ENCODE measurements at regions not wholly inside any gene's neighbourhood (a gene's known extent, or its start where the extent isn't known, plus 50 kb on each side); places are given as distances from the start of the nearest gene placed in this dataset.

DNA sequence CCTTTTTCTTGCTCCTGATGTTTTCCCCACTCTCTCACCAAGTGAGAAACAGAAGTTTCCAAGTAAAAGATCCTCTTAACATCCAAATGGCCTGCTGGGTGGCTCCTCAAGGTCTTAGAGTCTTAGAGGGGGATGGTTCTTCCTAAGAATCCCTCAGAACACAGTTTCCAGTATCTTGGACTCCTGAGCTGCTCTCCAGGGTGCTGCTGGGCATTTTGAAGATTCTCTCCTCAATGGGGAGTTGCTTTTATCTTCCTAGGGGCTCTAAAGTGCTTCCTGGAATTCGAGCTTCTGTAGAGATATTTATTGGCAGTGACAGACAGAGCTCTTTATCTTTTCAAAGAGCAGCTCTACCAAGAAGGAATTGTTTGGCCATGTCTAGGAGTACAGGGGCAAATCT, 70.8 kb upstream of the SLC35B3 start:
- DNase-seq (ENCODE audit: low read depth in 3 of 3, low spot score in 1 of 3) = no peak

DNA sequence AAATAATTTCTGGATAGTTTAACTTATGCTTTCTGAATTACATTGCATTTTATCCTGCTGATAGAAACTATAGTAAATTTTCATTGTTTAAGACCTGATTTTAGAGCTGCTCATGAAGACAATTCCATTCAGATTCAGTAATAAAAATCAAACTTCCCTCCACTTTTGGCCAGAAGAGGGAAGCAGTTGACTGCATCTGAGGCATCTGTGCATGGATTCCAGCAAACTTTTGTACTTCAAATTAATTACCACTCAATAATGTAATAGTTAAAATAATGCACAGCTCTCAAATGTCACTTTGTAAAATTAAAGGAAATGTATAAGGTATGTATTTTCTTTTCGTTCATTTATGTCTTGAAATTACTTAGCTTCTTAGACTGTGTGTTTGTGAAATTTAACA, 64.2 kb upstream of the SLC35B3 start:
- no peak for DNase-seq (ENCODE audit: low read depth in 3 of 3, low spot score in 1 of 3)

DNA sequence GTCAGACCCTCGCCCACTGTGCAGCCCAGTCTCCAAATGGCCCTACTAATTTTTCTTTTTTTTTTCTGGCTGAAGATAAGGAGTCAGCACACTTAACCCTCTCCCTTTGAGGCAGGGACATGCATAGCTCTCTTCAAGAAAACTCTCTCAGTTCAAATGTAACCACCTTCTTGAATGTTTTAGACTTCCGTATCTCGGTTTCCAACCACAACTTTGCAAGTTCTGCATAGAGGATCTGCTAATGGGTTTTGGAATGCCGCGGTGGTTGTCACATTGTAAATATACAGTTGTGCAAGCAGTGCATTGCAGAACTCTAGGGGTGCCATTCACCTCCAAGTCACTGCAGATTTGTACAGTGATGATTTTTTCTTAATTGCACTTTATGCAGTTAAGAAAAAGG, 59.4 kb upstream of the SLC35B3 start:
- no peak for DNase-seq (ENCODE audit: low read depth in 3 of 3, low spot score in 1 of 3)

DNA sequence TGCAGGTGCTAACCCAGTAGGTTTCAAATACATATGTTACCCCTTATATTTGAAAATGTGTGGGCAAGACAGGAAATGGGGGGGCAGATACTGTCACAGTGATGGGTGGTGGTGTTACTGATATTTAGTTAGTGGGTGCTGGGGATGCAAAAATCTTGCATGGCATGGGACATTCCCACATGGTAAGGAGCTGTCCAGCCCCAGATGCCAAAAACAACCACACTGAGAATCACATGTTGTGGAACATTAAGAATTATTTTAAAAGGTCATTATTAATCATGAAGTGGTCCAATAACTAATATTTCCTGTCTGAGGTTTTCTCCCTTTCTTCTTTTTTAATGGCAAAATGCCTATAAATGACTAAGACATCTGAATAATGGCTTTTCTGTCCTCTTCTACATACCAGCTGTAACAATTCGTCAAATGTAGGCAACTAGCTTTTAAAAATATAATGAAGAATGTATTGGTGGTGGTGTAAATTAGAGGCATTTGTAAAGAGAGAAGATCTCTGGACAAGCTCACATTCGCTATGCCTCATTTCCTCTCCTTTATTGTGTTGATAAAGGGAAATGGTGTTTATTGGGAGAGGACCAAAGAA, 57.3 kb upstream of the SLC35B3 start:
- DNase-seq (ENCODE audit: low read depth in 3 of 3, low spot score in 1 of 3) = no peak

All from stimulated activated CD4-positive, alpha-beta T cell treated with anti-CD3 and anti-CD28 coated beads, TNF-alpha, amount 100 ng/mL, for 1 hour (primary cell).